H1 (cell line): ENCODE measurements at regions not wholly inside any gene's neighbourhood (a gene's known extent, or its start where the extent isn't known, plus 50 kb on each side); places are given as distances from the start of the nearest gene placed in this dataset.

Experiments used
- CTCF ChIA-PET: fragments of 300-600 bp; sonication (Branson Sonifier 250); formaldehyde crosslinking; loops from one replicate; lab custom pipeline; 2021; ENCODE audit not compliant: partially characterized antibody; lab: Charles Lee
- POLR2A ChIA-PET: fragments of 300-600 bp; sonication (Branson Sonifier 250); formaldehyde crosslinking; loops from one replicate; lab custom pipeline; 2021; ENCODE audit warnings: inconsistent platforms; ENCODE audit not compliant: partially characterized antibody; lab: Charles Lee
- DNase-seq, 2 experiments: peaks; one replicate each; pipeline versions ENCODE4 v3.0.0 to v3.0.0-alpha.2; 2010 to 2022; ENCODE audit warnings: low spot score in 2 of 2, low read depth in 1 of 2, mixed read lengths in 1 of 2
- FAIRE-seq: peaks from 2 replicates; lab custom pipeline; 2011; peaks lifted over from hg19 to GRCh38; lab: Jason Lieb, UNC
- H2AFZ ChIP-seq: 2 replicates; pipeline ENCODE4 v1.8.1; 2012; ENCODE audit warnings: low read length, inconsistent platforms
- H2AK5ac ChIP-seq: 2 replicates; pipeline ENCODE4 v1.6.1; 2013; ENCODE audit warnings: low read depth, low read length
- H2BK120ac ChIP-seq: replicated peaks from 2 replicates; pipeline ENCODE3; 2013; ENCODE audit warnings: low read depth, low read length, inconsistent platforms
- H2BK12ac ChIP-seq: 2 replicates; pipeline ENCODE4 v1.6.1; 2013; ENCODE audit warnings: low read depth, low read length
- H2BK15ac ChIP-seq: 2 replicates; pipeline ENCODE4 v1.6.1; 2013; ENCODE audit warnings: low read length
- H2BK20ac ChIP-seq: 2 replicates; pipeline ENCODE4 v1.6.1; 2013; ENCODE audit warnings: low read length
- H2BK5ac ChIP-seq: 2 replicates; pipeline ENCODE4 v1.6.1; 2013; ENCODE audit warnings: low read depth, low read length
- H3K14ac ChIP-seq: 2 replicates; pipeline ENCODE4 v1.6.1; 2013; ENCODE audit warnings: inconsistent platforms; ENCODE audit not compliant: insufficient read length
- H3K18ac ChIP-seq: 2 replicates; pipeline ENCODE4 v1.6.1; 2013; ENCODE audit warnings: low read length; ENCODE audit errors: extremely low read depth
- H3K23ac ChIP-seq: 2 replicates; pipeline ENCODE4 v1.6.1; 2013; ENCODE audit warnings: inconsistent platforms; ENCODE audit not compliant: insufficient read length
- H3K23me2 ChIP-seq: 2 replicates; pipeline ENCODE4 v1.6.1; 2013; ENCODE audit warnings: low read depth, low read length
- H3K27ac ChIP-seq: 2 replicates; pipeline ENCODE4 v1.6.1; 2011; ENCODE audit warnings: low read depth, low read length, inconsistent platforms
- H3K27me3 ChIP-seq, 4 experiments: replicated peaks in 1 of 4; 1 replicate in 1 of 4; 2 replicates in 3 of 4; pipeline versions ENCODE4 v1.6.1 to v1.8.1; 2011 to 2013; ENCODE audit warnings: low read length in 3 of 4, mild to moderate bottlenecking in 3 of 4, inconsistent platforms in 2 of 4, mixed read lengths in 2 of 4, moderate library complexity in 1 of 4; ENCODE audit not compliant: control insufficient read depth in 3 of 4, insufficient read depth in 3 of 4; ENCODE audit errors: extremely low read depth in 1 of 4
- H3K36me3 ChIP-seq, 4 experiments: 2 replicates each; pipeline versions ENCODE4 v1.6.1 to v1.8.1; 2011 to 2013; ENCODE audit warnings: mild to moderate bottlenecking in 4 of 4, low read length in 3 of 4, moderate library complexity in 2 of 4, control low read depth in 1 of 4, inconsistent platforms in 1 of 4; ENCODE audit not compliant: insufficient read depth in 4 of 4, control insufficient read depth in 2 of 4
- H3K4ac ChIP-seq: replicated peaks from 2 replicates; pipeline ENCODE3; 2013; ENCODE audit warnings: low read length, low read depth, mixed read lengths, inconsistent platforms; ENCODE audit not compliant: insufficient read length
- H3K4me1 ChIP-seq, 4 experiments: replicated peaks in 1 of 4; 1 replicate in 1 of 4; 2 replicates in 3 of 4; pipeline versions ENCODE4 v1.6.1 to v1.8.1; 2011 to 2013; ENCODE audit warnings: low read length in 3 of 4, inconsistent platforms in 2 of 4, mixed read lengths in 1 of 4; ENCODE audit not compliant: insufficient read depth in 4 of 4, control insufficient read depth in 3 of 4
- H3K4me2 ChIP-seq, 2 experiments: 2 replicates each; pipeline versions ENCODE4 v1.6.1 to v1.8.1; 2011 to 2013; ENCODE audit warnings: low read depth in 2 of 2, low read length in 2 of 2, control low read depth in 1 of 2, inconsistent platforms in 1 of 2, mild to moderate bottlenecking in 1 of 2; ENCODE audit not compliant: insufficient read depth in 1 of 2
- H3K4me3 ChIP-seq, 4 experiments: fragments of 200-600, 300-600 bp in 1 of 4; sonication (generic), shearing (Covaris generic), sonication (Bioruptor Twin) in 1 of 4; 2 replicates each; pipeline versions ENCODE4 v1.5.1 to v1.8.1; 2011 to 2016; ENCODE audit warnings: low read length in 4 of 4, low read depth in 3 of 4, control low read depth in 2 of 4, inconsistent platforms in 2 of 4, mild to moderate bottlenecking in 2 of 4, mixed read lengths in 1 of 4, moderate library complexity in 1 of 4; ENCODE audit not compliant: insufficient read depth in 2 of 4; ENCODE audit errors: extremely low read depth in 1 of 4
- H3K56ac ChIP-seq: replicated peaks from 2 replicates; pipeline ENCODE3; 2013; ENCODE audit warnings: low read depth, mild to moderate bottlenecking, mixed read lengths, low read length, inconsistent platforms; ENCODE audit not compliant: insufficient read length
- H3K79me1 ChIP-seq: 2 replicates; pipeline ENCODE4 v1.6.1; 2013; ENCODE audit warnings: low read depth, low read length, control low read depth
- H3K79me2 ChIP-seq, 2 experiments: 2 replicates each; pipeline versions ENCODE4 v1.6.1 to v1.8.1; 2012 to 2013; ENCODE audit warnings: low read length in 2 of 2, mild to moderate bottlenecking in 2 of 2, inconsistent platforms in 1 of 2; ENCODE audit not compliant: insufficient read depth in 2 of 2, control insufficient read depth in 1 of 2
- H3K9ac ChIP-seq, 4 experiments: replicated peaks in 1 of 4; 1 replicate in 1 of 4; 2 replicates in 3 of 4; pipeline versions ENCODE4 v1.6.1 to v1.8.1; 2011 to 2013; ENCODE audit warnings: low read depth in 3 of 4, low read length in 3 of 4, control low read depth in 2 of 4, mild to moderate bottlenecking in 2 of 4, moderate library complexity in 2 of 4, inconsistent platforms in 1 of 4; ENCODE audit errors: extremely low read depth in 1 of 4
- H3K9me3 ChIP-seq, 2 experiments: 2 replicates each; pipeline versions ENCODE4 v1.6.1 to v1.8.1; 2012 to 2013; ENCODE audit warnings: mild to moderate bottlenecking in 2 of 2, moderate library complexity in 2 of 2, control low read depth in 1 of 2, inconsistent platforms in 1 of 2, low read depth in 1 of 2, low read length in 1 of 2, mixed read lengths in 1 of 2; ENCODE audit not compliant: insufficient read depth in 2 of 2
- H4K20me1 ChIP-seq, 2 experiments: replicated peaks in 1 of 2; 2 replicates each; pipeline versions ENCODE3 to v1.8.1; 2011 to 2013; ENCODE audit warnings: inconsistent platforms in 2 of 2, low read length in 2 of 2, mild to moderate bottlenecking in 1 of 2; ENCODE audit not compliant: insufficient read depth in 2 of 2, control insufficient read depth in 1 of 2
- H4K5ac ChIP-seq: 2 replicates; pipeline ENCODE4 v1.6.1; 2013; ENCODE audit warnings: low read length, low read depth, mixed read lengths, inconsistent platforms; ENCODE audit not compliant: insufficient read length
- H4K8ac ChIP-seq: 2 replicates; pipeline ENCODE4 v1.8.0; 2013; ENCODE audit warnings: mild to moderate bottlenecking, moderate library complexity, low read length, inconsistent platforms; ENCODE audit not compliant: insufficient read depth; ENCODE audit errors: extremely low read depth
- H4K91ac ChIP-seq: replicated peaks from 2 replicates; pipeline ENCODE3; 2013; ENCODE audit warnings: low read length, mixed read lengths, inconsistent platforms; ENCODE audit not compliant: insufficient read length
- HDAC6 ChIP-seq: IDR thresholded peaks from one replicate; pipeline ENCODE4 v1.7.1; 2012; ENCODE audit warnings: low read depth, mild to moderate bottlenecking, inconsistent platforms, low read length, moderate library complexity
- TCF12 ChIP-seq: IDR thresholded peaks from 2 replicates; pipeline ENCODE4 v1.6.1; 2011; ENCODE audit warnings: low read depth, mild to moderate bottlenecking, low read length
- WGBS, 2 experiments: shearing (Covaris generic) in 1 of 2; methylation state at CpG; one replicate each; pipeline versions ENCODE4 v1.1.6 to v1.1.7; 2013 to 2015; ENCODE audit warnings: low lambda C conversion rate in 2 of 2, mixed read lengths in 2 of 2, inconsistent platforms in 1 of 2, low coverage in 1 of 2, missing lambda C conversion rate in 1 of 2; ENCODE audit not compliant: insufficient replicate concordance in 2 of 2, insufficient coverage in 1 of 2, insufficient read length in 1 of 2; ENCODE audit errors: extremely low coverage in 1 of 2, missing lambda C conversion rate in 1 of 2; 5-methylcytosine and 5-hydroxymethylcytosine counted together

- Histone ChIP-seq H3K79me2 (no peaks in the 10 kb centered on the region), H3K23me2 (no peaks in the 10 kb centered on the region), H2AK5ac (no peak overlapping the region), H2BK20ac (no peak overlapping the region), H3K27ac (no peak overlapping the region), H3K79me1 (no peaks in the 10 kb centered on the region), H3K4me3 (no peak overlapping the region), H3K9me3 (peaks cover 7 to 9% of the 10 kb centered on the region in 2 experiments), H3K23ac (no peak overlapping the region), H2AFZ (no peak overlapping the region), H3K14ac (no peak overlapping the region), H2BK15ac (no peak overlapping the region), H4K8ac (no peak overlapping the region), H3K36me3 (no peaks in the 10 kb centered on the region), H3K4me1 (no peaks in the 10 kb centered on the region), H3K4ac (no peak overlapping the region), H3K18ac (no peak overlapping the region), H2BK12ac (no peak overlapping the region), H3K9ac (no peak overlapping the region), H3K27me3 (no peaks in the 10 kb centered on the region), H3K56ac (no peak overlapping the region), H2BK120ac (no peak overlapping the region), H3K4me2 (no peak overlapping the region), H4K5ac (no peak overlapping the region), H4K20me1 (no peaks in the 10 kb centered on the region), H2BK5ac (no peak overlapping the region), H4K91ac (no peak overlapping the region)
- FAIRE-seq (no peak), DNase-seq (no peak)
- POLR2A ChIA-PET = no interaction called here
- 100% methylated on average over 1 of the region's 1 CpG; no CpG with 5 or more reads in 1 of the 2 experiments for WGBS, 2 experiments
- no peak for TF ChIP-seq TCF12
- no peak for TF ChIP-seq HDAC6
- CTCF ChIA-PET = interaction anchor here (0.6 to 1.5 kb wide), 5 partner anchors 37 to 539 kb away, joined by 3 to 4 read pairs (median 3); no protein-coding TSS in a partner anchor
Observed at GRCh38 chr3:137410028-137410427, 354.1 kb upstream of the SOX14 start.
